NCI-H82 treated with DMSO at 0.1 percent for 48 hours (cell line): ENCODE measurements at regions not wholly inside any gene's neighbourhood (a gene's known extent, or its start where the extent isn't known, plus 50 kb on each side); places are given as distances from the start of the nearest gene placed in this dataset.
A peak's percentile ranks its signal among the peaks of the same experiment; 100 is the strongest.
"Not testable (repeated sequence)": the region's sequence is repeated elsewhere in the genome, so short reads cannot be mapped to it uniquely, and the experiment has no call there.

Experiments used
- DNase-seq: peaks from one replicate; lab custom pipeline; 2025; ENCODE audit not compliant: unreplicated experiment; lab: John Stamatoyannopoulos, UW

DNA sequence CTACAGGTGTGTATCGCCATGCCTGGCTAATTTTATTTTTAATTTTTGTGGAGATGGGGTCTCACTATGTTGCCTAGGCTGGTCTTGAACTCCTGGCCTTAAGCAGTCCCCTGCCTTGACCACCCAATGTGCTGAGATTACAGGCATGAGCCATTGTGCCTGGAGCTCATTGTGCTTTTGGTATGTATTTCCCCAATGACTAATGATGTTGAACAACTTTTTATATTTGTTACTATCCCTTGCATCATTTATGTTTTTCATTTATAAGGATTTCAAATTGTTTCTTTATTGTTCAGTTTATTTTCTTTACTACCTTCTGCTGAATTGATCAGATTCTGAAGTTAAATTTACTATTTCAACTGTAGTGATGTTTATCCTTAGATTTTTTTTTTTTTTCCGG is 199.7 kb downstream of the CEP135 start:
- DNase-seq, result no peak

DNA sequence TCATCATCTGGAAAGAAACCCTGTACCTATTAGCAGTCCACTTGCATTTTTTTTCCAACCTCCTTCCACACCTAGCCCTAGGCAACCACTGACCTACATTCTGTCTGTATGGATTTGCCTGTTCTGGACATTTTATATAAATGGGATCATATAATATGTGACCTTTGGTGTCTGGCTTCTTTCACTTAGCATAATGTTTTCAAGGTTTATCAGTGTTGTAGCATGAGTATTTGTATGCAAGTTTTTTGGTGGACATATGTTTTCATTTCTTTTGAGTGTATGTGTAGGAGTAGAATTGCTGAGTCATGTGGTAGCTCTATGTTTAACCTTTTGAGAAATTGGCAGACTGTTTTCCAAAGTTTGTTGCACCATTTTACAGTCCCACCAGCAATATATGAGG is 198.6 kb downstream of the CEP135 start:
- DNase-seq, result no peak

DNA sequence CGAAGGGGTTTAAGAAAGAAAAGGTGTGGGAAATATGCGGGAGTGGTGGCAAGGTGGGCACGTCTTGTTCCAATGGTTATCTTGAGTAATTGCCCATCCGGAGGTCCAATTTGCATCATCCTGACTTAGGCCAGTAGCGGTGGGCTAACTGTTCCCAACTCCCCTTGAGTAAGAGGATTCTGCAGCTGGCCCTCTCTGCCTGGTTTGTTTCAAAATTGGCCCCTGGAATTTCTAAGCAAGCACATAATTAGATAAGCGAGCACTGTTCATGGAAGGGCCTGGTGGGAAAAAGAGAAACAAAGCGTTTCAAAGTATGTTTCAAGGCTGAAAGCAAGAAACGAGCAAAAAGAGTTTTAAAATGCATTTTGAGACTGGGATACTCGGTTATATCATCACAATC is 198.2 kb downstream of the CEP135 start:
- no peak for DNase-seq

DNA sequence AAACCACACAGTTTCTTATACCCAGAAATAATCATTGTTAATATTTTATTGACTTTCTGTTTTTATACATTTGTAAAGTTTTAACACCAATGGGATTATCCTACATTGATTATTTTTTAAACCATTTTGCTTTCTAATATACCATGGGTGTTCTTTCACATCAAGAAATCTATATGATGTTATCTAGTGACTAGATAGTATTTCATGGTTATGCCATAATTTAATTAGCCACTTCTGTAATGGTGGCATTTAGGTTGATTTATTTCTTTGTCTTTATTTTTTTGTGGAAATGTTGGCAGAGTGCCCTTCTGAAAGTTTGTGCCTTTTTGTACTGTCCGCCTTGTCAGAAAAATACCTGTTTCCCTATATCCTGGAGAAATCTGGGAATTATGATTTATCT is 193.3 kb downstream of the CEP135 start:
- DNase-seq, result no peak

DNA sequence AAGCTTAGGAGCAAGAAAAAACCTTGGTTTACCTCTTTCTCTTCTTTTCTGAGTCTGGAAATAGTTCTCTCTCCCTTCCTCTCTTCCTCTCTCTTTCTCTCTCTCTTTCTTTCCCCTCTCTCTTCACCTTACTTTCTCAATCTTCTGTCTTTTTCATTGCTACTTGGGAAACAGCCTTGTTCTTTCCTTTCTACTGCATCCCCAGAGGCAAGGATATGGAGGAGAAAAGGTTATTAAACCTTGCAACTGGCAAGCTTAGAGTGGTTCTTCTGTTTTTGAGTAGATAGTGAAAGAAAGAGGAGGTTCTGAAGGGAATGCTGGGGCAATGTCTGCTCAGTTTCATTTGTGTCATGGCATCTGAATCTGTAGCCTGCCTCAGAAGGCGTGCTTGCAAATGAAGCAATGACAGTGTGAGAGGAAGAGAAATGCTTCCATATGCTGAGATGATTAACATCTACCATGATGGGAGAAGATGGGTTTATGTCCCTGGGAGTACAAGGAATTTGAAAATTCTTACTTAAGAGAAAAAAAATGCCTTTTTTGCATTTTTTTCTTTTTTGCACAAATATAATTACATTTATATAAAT is 190.6 kb downstream of the CEP135 start:
- DNase-seq, result no peak

DNA sequence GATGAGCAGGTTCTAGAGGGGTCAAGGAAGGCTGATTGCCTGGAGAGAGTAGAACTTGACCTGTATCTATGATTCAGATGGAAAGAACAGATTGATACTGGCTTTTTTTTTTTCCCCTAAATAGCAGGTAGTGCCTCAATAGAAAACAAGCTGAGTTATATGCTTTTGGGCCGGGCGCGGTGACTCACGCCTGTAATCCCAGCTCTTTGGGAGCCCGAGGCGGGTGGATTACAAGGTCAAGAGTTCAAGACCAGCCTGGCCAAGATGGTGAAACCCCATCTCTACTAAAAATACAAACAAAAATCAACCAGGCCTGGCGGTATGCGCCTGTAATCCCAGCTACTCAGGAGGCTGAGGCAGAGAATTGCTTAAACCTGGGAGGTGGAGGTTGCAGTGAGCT is 186.1 kb downstream of the CEP135 start:
- DNase-seq, result not testable (repeated sequence)

DNA sequence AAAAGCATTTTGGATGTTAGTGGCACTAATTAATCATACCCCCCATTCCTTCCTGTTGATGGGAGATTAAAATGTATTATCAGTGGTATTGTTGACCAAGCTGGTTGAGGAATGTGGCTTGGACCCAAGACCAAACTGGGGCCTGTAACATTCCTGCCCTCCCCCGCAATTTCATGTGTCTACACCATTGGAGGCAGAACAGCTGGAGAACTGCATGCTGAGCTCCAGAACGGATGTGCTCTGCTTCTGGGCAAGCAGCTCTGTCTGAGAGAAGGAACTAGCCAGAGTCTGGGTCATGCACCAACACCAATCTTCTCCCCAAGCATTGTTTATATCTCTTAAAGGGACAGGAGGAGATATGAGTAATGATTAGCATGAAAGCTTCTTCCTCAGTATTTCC is 185.5 kb downstream of the CEP135 start:
- DNase-seq, result no peak

DNA sequence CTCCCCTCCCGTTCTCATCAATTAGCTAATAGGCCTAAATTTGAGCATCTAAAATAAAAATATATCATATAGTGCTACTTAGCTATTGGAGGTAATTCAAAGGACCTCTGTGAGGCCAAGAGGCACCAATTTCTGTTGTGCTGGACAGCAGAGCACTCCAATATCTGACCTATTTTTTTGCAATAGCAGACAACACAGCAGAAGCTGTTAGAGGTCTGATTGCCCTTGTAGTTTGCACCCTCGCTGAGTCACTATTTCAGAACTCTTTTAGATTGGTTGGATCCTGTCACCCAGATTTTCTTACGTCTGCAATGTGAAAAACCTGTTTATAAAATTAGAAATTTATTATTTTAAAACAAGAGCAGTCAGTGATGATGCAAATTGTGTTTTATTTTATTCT is 184.1 kb downstream of the CEP135 start:
- DNase-seq, result no peak

DNA sequence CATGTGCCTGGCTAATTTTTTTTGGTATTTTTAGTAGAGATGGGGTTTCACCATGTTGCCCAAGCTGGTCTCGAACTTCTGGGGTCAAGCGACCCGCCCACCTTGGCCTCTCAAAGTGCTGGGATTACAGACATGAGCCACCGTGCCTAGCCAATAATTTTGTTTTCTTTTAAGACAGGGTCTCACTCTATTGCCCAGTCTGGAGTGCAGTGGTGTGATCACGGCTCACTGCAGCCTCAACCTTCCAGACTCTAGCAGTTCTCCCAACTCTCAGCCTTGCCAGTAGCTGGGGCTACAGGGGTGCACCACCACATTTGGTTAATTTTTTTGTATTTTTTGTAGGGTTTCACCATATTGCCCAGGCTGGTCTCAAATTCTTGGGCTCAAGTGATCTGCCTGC is 183.4 kb downstream of the CEP135 start:
- DNase-seq, result not testable (repeated sequence)

DNA sequence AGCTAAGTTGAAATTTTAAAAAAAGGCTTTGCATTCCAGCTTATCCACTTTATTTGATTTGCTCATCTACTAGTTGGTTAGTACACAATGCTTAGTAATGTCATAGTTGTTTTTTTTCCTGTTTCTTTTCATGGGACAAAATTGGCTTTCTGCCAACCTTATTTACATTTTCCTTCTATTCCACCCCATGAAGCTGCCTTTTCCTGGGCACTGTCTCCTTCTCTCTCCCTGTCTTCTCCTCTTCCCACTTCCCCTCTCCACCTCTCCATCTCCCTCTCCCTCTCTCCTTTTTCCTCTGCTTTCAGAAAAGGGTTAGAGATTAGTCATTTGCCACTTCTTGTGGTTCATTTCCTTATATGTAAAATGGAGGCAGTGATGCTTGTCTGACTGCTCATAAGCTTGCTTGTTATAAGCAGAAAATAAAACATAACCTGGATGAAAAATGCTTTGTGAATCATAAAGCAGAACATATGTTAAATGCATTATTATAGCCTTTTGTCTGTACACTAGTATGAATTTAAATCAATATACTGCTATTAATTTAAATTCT is 181.9 kb downstream of the CEP135 start:
- DNase-seq, result no peak

DNA sequence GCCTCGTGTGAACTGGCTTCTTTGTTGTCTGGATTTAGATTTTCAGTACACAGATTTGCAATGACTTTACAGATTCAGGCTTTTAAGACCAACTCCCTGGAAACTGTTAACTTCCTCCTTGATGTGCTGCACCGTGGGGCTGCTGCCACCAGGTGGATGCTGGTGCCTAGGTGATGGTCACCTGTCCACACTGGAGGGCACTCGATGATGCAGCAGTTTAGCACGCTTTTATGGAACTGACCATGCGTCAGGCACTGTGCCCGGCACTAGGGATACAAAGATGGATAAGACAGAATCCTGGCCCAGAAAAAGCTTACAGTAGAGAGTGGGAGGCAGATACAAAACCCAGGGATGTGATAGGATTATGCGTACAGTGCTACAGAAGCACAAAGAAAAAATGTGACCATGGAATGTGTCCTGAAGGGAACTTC is 180.7 kb downstream of the CEP135 start:
- no peak for DNase-seq

DNA sequence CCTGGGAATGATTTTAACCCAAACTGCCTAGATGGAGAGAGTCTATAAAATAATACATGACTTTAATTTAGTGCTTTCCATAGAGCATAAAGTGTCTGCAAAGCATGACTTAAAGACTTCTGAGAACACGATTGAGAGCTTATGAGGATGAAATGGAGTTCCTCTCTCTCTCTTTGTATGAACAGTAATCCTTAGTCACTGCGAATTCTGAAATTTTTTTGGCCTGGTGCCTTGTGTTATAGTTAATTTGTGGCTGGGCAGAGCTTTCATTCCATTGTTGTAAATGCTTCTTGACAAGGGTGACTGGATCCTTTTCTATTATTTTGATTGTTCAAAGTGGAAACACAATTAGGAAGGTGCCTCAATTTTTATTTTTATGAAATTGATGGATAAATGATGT is 179.5 kb downstream of the CEP135 start:
- DNase-seq, result no peak

DNA sequence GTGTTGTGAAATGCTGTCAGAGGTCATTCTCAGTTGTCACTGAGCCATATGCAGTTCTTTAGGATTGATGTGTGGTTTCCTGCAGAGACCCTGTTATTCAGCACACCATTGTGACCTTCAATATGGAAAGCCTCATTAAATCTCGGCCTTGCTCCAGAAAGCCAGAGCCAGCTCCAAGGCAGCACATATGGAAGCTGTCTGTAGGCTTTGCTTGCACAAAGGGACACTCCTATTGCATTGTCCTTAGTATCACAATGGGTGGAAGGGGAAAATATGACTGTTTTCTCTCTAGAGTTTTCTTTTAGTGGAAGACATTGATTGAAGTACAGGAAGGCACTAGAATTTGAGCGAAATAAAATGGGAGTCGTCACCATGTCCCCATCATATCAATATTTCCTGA is 179.0 kb downstream of the CEP135 start:
- no peak for DNase-seq

DNA sequence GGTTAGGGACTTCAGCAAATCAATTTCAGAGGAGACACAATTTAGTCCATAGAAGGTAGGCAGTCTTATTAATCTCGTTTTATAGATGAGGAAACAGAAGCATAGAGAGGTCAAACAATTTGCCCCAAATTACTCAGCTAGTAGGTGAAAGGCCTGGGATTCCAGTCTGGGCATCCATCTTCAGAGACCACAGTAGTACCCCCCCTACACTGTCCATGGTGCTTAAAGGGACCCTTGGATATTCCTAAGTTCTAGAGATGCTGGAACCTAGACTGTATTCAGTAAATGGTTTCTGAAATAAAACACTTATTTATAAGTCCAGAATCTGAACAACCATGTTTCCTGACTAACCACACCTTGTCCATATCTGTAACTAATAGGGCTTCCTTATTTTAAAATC is 174.8 kb downstream of the CEP135 start:
- no peak for DNase-seq

DNA sequence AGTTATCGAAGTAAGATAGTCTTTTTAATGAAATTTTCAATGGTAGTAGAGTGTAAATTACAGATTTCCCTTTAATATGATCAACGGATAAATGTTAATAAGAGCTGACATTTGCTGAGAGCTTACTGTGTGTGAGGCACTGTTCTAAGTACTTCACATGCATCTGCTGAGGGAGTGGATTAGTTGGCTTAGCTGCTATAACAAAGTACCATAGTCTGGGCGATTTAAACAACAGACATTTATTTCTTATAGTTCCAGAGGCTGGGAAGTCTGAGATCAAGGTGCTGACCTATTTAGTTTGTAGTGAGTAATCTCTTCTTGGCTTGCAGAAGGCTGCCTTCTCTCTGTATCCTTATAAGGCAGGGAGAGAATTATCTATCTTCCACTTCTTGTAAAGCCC is 174.3 kb downstream of the CEP135 start:
- peak; percentile 83 for DNase-seq

DNA sequence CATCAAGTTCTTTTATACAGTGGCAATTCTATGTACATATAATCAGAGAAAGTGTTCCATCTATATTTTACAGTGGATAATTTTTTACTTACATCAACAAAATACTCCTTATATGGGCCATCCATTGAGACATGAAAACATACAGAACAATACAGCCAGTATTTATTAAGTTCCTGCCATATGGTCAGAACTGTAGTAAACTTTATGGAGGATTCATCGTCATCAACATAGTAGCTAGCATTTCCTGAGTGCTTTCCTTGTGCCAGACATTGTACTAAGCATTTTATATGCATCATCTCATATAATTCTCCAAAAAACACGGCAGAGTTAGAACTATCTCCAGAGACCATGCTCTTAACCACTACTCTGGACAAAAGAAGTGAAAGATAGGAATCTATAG is 170.1 kb downstream of the CEP135 start:
- DNase-seq, result no peak

DNA sequence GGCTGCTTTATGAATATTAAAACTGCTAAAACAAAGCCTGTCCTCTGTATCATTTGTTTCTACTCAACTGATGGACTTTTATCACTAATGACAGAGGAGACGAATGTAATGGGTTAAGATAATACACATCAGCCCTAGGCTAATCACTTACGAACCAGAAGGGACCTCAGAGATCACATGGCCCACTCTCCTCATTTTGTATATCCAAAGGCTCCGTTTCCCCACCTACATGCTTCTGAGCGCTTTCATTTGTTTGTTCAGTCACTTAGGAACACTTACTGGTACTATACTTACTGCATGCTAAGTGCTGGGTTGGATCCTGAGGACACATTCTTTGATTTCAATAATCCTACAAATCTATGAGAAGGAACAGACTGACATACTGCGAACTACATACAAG is 169.3 kb downstream of the CEP135 start:
- no peak for DNase-seq

DNA sequence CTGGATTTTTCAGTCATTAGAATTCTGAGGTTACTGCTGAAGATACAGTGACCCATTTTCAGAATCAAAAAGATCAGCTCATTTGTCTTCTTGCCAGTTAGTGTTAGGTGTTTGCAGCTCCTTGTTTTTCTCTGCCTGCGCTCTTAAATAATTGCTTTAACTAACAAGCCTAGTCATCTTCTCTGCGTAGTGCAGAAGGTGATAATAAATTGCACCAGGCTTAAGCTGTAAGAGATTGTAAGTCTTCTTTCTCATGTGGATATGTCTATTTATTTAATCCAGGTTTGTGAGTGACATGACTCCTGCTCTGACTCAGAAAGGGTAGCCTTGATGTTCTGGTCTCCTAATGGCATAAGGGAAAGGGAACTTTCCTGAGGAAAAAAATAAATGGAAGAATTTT is 167.2 kb downstream of the CEP135 start:
- DNase-seq, result no peak

DNA sequence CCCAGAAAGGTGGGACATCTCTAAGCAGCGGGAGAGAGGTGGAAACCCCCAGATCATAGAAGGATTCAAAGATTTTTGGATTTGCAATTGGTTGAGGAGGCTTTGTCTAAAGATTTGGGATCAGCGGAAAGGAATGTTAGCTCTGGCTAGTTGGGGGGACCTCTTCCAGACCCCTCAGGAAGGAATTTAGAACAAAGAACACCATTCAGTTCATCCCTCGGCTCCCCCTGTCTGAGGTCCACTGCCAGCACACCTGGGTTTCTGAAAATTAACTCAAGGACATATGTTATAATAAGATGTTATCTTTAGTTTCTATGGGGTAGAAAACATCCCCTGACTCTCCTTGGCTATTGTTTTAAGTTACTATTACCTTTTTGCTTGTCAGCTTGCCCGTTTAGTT is 163.6 kb downstream of the CEP135 start:
- no peak for DNase-seq

DNA sequence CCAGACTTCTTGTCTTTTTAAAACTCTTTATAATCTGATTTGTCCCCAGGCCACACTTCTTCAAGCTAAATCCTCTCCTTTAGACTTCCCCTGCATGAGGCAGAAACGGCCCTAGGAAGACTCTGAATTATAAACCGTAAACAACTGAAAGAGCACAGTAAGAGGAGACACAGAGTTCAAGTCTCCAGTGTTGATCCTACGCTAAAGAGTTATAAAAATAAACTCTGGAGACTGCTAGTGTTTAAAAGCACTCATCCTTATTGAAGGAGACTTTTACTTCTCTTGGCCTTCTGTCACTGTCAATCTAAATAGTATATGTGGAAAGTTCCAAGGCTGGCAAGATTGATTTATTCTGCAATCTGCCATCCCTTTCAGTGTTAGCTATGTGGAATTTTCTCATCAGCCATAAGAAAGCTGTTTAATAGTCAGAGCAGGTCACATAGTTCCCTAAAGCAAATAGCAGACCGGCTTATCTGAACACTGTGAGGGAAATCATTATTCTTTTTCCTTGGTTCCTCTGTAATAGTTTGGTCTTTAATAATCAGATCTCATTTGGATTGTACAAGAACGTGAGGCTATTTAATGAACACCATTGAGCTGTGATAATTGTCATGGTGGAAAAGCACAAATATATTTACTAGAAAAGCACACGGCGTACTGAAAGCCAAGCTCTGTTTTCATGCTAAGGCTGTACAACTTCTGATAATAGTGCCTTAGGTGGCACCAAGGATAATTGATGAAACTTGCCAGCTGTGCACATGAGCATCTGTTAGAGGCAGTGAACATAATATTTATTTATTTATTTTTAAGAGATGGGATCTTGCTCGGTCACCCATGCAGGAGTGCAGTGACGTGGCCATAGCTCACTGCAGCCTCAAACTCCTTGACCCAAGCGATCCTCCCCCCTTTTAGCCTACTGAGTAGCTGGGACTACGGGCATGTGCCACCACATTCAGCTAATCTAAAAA is 157.7 kb downstream of the CEP135 start:
- DNase-seq, result peak; percentile 52

DNA sequence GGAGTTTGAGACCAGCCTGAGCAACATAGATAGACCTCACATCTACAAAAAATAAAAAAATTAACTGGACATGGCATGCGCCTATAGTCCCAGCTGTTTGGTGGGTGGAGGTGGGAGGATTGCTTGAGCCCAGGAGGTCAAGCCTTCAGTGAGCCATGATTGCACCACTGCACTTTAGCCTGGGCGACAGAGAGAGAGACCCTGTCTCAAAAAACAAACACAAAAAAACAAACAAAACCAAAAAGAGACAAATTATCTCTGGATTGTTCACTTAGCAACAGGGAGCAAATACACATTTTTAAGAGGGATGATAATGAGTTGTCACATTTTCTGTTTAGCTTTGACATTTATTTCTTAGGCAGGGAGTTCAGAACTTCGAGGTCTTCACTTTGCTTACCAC is 155.4 kb downstream of the CEP135 start:
- no peak for DNase-seq

DNA sequence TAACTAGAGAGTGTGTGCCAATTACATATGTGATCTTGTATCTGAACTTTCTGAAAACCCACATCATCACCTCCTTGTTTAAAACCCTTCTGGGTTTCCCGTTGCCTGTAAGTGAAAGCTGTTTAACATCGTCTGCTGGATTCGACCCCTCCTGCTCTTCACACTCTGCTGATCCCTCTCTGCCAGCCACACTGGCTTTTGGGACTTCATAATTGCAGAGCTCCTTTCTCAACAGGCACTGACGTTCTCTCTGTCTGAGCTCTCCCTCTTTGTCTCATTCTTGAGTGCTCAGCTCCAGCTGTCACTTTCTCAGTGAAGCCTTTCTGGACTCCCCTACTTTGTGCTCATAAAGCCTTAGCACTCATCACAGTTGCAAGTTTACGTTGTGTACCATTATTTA is 153.9 kb downstream of the CEP135 start:
- DNase-seq, result no peak
